SK-N-MC (cell line): ENCODE measurements at regions not wholly inside any gene's neighbourhood (a gene's known extent, or its start where the extent isn't known, plus 50 kb on each side); places are given as distances from the start of the nearest gene placed in this dataset.
"Not testable (repeated sequence)": the region's sequence is repeated elsewhere in the genome, so short reads cannot be mapped to it uniquely, and the experiment has no call there.

Experiments
- EZH2 ChIP-seq: fragments of 200-600 bp; sonication (generic); IDR thresholded peaks from one replicate; pipeline ENCODE4 v1.6.1; 2017; ENCODE audit warnings: antibody characterized with exemption
- POLR2AphosphoS5 ChIP-seq: IDR thresholded peaks from 2 replicates; pipeline ENCODE4 v1.6.1; 2012; ENCODE audit warnings: mild to moderate bottlenecking, low read depth, low read length, borderline replicate concordance

DNA sequence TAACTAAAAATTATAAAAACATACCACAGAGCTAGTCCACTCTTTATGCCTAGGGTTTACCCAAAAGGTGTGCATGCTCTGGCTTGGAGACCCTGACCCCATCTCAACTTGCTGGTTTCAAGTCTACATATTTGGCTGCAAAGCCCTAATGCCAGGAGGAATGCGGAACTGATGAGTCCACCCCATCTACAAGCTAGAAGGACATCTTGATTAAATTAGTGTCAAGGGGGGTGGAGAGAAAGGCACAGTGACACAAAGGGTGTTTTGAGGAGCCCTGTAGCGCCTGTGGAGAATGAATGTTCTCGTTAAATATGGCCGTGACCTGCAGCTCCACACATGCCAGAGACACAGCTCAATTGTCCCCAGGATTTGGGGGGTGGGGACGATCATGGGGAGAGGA, 104.1 kb upstream of the IKBKE start:
- TF ChIP-seq POLR2AphosphoS5, EZH2: not testable (repeated sequence)
